GM19240 (cell line): ENCODE measurements at regions not wholly inside any gene's neighbourhood (a gene's known extent, or its start where the extent isn't known, plus 50 kb on each side); places are given as distances from the start of the nearest gene placed in this dataset.
"Not testable (repeated sequence)": the region's sequence is repeated elsewhere in the genome, so short reads cannot be mapped to it uniquely, and the experiment has no call there.

Experiments
- DNase-seq: peaks from one replicate; pipeline ENCODE4 v3.0.0; 2011; ENCODE audit warnings: low spot score; ENCODE audit not compliant: insufficient read length

DNA sequence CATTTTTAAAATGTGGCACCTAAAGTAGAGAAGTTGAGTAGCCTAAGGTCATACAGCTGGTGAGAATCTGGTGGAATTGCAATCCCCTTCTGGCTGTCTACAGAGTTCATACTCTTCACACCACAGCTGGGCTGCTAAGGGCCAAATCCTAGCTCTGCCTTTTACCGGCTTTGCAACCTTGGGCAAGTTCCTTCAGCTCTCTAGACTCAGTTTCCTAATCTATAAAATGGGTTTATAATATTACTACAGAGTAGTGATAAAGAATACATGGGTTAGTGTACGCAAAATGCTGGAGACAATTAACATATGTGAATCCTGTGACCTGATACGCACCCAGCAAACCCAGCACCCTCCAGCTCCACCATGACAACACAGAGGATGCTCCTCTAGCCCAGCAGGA, 298.2 kb upstream of the MAF start:
- no peak for DNase-seq

DNA sequence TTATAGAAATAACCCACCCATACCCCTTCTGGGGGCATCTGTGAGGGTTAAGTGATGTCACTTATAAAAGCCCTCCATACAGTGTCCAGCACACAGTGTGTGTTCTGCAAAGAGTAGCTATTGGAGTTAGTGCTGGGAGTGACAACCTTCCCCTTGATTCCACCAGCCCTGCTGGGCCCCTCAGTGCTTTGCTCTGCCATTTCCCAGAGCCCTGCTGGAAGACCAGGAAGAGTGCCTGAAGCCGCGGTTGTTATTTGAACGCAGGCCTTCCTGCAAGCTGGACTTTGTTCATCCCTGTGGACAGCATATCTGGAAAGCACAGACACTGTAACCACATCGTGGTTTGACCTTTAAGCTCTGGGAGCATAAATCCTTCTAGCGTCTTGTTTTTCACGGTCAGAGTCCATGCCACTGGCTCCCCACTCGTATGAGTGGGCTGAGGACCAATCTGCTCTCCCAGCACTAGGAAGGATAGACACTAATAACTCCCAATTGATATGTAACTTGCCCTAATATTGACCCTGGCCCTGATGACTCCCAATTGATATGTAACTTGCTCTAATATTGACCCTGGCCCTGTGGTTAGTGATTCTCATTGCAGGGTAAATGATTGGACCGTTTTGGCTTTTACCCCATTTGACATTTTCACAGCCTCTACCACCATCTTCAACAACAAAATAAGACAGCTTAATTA, 297.1 kb upstream of the MAF start:
- DNase-seq: no peak

DNA sequence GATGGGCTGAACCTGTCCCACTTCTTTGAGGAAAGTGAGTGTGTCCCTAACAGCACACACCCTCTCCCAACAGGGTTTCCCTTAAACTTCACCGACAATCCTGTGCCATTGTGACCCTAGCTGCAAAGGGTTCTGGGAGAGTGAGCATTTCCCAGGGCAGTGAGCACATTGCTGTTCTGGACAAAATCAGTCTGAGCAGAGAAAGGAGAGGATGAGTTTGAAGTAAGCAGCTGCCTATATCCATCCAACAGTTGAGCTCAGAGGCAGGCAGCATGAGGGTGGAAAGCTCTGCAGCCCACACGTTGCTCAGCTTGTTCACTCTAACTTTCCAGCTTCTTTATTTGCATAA, 296.5 kb upstream of the MAF start:
- DNase-seq: no peak

DNA sequence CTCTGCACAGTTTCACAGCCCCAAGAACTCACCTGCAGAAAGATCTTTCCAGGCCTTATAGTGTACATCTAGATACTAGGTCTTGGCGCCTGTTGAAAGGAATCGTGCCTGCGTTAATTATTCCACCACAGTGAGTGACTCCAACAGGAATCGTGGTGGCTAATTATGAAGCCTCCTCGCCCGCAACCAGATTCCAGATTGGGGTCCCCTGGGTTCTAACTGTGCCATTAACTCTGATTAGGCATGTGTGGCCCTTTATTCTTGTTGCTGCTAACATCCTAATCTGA, 295.3 kb upstream of the MAF start:
- DNase-seq: no peak

DNA sequence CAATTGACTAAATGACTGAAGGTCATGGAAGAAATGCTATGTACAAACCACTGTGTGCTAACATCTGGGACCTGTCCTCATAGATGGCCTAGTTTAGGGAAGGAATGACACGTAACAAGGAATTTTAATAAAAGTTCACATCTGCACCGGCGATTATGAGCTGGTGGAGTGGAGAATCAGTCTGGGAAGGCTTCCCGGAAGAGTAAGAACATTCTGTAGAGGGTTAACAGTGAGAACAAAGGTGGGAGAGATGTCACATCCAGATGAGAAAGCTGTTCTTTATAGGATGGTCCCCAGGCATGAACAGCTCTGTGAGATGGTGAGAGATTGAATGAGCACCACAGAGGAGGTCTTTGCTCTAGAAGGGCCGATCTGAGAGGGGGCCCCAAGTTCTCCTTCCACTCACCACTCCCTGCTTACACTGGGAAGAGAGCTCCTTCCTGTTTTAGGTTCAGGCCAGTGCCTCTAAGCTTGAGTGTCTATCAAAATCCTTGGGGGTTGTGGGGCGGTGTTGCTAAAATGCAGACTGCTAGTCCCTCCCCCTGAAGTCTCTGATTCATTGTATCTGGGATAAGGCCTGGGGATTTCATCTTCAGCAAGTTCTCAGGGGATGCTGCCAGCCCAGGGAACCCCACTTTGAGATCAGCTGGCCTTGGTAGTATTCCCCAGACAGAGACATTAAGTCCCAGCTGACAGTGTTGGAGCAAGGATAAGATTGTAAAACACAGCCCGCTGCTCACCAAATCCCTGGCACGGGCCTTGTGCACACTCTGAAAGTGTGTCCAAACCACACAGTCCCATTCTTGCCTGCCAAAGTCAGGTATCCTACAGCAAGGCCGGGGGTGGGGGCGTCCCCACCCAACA, 294.7 kb upstream of the MAF start:
- DNase-seq: no peak

DNA sequence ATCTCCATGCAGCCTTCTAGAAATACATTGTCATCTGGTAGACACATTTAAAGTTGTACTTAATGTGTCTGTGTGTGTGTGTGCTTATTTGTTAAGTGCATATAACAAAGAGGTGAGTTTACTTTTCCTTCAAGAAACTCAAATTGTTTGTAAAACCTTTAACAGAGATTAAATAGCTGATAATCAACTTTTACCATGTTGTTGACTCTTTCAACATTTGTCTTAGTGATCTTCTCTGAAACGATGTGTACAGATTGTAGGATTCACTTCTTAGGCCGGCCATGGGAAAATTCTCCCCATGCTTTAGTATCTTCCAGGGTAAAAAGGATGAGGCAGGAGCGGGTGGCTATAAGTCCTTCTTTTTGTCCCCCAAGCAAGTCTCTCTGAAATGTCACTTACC, 292.9 kb upstream of the MAF start:
- DNase-seq: no peak

DNA sequence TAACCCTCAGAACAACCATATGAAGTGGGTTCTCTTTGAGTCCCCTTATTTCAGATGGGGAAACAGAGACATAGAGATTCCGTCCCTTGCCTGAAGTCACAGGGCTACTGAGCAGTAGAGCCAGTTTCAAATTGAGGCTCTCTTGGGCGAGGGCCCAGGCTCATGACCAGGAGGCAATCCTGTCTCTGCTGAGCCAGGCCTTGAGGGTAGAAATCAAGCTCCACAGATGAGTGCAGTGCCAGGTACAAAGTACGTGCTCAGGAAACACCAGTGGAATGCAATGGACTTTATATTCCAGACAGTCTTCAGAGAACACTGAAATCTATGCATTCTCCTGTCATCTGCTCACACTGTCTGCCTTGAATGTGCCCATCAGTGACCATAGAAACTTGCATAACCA, 291.7 kb upstream of the MAF start:
- DNase-seq: no peak

DNA sequence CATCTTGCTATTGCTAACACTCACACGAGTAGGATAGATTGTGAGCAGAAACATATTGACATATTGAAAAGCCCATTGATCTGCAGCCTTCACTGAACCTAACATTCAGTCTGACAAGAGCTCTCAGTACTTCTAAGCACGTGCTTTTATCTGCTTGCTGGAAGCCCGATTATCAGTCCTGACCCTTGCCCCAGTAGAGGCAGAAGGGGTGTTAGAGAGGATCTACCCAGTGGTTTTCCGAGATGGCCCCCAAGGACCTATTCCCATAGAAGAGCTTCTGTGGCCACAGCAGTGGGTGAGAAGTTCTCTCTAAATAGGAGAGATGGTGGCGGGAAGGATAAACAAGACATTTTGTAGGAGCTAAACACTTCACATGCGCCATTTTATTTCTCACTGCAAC, 290.9 kb upstream of the MAF start:
- DNase-seq: no peak

DNA sequence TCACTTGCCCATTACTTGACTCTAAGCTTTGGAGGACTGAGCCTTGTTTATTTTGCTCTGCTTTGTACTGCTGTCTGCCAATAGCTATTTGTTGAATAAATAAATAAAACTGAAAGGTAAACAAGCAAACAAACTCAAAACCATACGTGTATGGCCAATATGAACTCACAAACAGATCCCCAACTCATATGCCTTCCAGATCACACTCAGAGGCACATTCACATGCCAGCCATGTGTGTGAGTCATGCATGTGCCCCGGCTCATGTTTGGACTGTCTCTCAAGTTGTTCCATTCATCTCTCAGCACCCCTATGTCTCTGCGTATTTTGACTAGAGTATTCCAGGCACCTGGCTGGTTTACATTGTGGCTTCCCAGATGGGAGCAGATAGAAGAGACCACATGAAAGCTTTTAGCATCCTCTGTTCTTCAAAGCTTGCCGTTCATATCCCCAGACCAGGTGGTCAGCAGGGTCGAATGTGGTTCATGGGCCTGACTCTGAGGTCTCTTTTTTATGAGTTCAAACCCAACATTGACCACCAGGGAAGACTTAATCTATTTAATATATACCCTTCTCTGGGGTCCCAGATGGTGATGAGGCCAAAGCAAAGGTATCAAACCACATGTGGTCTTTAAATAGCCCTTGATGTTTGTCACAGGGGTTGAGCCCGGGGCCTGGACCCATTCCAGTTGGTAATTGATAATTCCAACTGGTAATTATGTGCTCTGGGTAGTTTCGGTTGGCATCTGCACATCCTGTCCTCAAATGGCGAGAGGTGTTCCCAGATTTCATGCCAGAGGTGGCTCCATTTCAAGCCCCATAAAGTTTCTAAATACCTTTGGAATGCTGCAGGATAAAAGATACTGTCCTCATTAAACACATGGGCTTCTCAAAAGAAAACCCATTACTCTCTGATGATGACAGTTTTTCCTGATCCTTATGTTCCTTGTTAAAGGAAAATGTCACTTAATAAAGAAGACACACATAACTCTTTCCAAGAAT, 287.3 kb upstream of the MAF start:
- no peak for DNase-seq

DNA sequence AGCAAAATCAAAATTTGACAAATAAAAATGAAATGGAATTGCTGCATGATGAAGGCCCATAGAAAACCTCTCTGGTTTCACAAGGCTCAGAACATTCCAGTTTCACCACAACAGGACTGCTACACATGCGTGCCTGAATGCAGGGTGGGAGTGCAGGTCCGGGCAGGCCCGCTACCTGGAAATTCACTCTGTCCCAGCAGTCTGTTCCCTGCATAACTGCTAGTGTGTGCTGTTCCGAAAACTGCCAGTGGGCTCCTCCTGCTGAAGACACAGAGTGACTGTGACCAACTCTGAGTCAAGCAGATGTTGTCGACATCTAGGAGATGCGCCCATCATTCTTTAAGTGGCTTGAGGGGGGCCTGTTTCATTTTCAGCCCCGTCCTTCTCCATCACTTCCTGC, 284.8 kb upstream of the MAF start:
- DNase-seq: no peak

DNA sequence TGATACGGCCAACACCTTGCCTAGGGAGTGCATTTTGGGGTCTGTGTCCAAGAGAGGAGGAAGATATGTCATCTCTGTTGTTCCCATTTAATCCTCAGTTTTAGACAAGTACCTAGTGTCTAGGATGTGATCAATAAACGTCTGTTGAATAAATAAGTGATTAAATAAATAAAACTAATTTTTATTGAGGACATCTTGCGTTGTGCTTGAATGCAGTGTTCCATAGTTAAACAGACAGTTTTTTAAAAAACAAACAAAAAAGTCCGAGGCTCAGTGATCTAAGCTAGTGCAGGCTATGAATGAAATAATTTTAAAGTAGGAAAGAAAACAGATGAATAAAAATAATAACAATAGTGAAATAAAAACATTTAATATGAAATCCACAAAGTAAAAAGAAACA, 283.0 kb upstream of the MAF start:
- no peak for DNase-seq

DNA sequence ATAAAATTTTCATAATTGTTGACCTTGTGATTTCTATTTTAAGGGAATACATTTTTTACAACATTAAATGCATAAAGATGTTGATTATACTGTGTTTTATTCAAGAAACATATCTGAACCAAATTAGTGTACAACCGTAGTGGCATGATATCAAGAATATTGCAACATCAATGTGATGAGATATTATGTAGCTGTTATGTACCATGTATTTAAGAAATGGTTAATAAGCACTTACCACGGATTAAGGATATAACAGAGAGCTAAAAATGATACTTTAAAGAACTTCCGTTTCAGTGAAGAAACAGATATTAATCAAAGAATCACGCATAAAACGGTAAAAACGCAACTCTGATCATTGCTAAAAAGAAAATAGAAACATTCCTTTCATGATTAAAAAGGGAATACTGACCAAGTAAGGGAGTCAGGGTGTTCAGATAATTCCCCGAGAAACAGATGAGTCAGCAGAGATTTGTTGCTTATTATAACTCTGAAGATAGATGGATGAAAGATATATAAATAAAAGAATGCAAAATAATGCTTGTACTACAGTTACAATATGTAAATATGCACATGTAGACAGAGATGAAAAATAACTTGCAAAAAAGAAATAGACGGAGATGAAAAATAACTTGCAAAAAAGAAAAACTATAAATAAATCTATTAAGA, 281.9 kb upstream of the MAF start:
- DNase-seq: no peak

DNA sequence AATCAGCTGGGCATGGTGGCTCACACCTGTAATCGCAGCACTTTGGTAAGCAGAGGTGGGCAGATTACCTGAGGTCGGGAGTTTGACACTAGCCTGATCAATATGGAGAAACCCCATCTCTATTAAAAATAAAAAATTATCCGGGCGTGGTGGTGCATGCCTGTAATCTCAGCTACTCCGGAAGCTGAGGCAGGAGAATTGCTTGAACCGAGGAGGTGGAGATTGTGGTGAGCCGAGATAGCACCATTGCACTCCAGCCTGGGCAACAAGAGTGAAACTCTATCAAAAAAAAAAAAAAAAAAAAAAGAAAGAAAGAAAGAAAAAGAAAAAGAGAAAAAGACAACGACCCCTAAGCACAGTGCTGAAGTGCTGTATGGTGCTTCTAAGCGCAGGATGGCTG, 280.6 kb upstream of the MAF start:
- DNase-seq: not testable (repeated sequence)

DNA sequence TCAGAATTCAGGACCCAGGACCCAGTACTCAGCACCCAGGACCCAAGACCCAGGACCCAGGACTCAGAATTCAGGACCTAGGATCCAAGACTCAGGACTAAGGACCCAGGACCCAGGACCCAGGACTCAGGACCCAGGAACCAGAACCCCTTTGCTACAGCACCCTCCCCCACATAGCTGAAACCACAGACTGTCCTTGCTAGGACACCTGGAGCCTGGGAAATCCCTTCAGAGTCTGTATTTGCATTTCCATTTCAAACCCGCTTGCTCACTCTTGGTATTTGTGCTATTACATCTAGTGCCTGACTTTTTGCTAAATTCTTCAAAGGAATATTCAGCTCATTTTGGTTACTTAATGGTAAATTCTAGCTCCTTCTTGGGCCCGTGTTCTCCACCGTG, 275.8 kb upstream of the MAF start:
- DNase-seq: no peak

DNA sequence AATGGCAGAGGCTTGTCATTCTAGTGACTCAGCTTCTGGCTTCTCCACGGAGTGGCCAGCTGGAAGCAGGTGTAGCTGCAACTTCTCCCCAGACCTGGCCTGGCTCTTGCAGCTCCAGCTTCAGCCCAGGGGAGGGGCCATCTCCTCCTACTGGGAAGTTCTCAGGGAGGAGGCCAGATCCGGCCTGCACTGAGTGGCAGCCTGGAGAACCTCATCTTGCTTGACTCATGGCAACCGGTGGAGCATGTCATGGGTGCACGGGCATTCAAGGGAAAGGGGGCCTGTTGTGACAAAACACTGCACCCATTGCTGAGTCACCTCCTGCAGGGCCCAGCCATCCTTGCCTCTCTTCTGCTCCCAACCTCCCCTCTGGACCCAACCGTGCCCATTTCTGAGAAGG, 273.9 kb upstream of the MAF start:
- DNase-seq: no peak

DNA sequence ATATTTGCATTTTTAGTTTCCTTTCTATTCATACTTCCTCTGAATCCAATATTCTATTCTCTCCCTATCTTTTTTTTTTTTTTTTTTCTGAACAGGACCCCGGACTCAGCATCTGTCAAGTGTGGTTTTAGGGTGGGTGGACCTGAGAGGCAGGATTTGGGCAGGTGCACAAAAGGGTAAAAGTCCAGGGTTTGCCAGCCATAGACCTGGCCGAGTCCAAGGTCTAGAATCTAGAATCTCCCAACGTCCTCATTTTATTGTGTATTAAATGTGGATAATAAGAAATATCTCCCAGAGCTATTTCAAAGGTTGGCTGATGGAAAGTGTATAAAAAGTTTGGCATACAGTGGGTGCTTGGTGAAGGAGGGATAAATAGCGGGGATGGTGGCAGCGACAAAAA, 273.3 kb upstream of the MAF start:
- no peak for DNase-seq

DNA sequence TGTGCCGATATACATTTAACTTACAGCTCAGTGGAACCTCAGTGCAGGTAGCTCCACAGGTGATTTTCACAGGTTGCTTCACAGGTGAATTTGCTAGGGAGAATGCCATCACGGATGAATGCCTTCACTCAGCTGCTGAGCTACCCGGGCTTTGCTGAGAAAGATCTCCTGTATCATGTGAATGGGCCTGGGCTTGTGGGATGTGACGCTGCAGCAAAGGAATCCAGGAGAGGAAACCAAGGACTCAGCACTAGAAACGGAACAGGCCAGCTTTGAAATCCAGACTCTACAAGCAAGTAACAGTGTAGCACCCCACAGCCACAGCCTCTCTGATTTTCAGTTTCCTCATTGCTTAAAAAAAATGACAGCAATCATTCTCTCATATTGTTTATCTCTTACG, 271.4 kb upstream of the MAF start:
- DNase-seq: no peak

DNA sequence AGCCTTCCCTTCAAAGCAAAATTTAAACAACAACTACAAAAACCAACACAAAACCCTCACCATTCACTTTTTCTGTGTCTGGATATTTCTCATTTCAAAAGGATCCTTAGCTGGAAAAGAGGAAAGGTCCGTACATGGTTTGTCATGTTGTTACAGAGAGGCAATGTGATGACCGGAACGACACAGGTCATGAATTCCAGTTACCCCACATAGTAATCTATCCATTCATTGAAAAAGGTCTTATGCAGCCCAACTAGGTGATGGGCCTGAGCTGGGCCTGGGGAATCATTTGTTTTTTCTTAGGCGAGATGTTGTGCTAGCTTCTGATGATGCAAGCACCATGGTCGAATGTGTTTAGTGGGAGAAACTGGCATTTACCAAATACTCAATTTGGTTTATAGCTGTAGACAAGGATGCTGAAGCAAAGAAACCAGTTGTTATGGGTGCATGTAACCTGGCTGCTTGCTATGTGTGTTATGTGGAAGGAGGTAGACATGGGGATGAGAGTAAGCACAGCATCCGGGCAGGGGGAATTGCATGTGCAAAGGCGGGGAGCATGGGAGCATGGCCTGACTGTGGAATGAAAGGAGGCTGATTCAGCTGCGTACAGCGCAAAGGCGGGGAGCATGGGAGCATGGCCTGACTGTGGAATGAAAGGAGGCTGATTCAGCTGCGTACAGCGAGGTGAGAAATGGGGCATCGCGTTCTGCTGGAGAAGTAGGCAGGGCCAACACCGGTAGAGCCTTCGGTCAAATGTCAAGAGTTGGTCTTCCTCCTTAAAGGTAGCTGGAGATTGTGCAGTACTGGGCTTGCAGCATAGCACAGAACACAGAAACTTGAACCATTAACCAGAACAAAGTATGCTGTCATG, 269.7 kb upstream of the MAF start:
- no peak for DNase-seq

DNA sequence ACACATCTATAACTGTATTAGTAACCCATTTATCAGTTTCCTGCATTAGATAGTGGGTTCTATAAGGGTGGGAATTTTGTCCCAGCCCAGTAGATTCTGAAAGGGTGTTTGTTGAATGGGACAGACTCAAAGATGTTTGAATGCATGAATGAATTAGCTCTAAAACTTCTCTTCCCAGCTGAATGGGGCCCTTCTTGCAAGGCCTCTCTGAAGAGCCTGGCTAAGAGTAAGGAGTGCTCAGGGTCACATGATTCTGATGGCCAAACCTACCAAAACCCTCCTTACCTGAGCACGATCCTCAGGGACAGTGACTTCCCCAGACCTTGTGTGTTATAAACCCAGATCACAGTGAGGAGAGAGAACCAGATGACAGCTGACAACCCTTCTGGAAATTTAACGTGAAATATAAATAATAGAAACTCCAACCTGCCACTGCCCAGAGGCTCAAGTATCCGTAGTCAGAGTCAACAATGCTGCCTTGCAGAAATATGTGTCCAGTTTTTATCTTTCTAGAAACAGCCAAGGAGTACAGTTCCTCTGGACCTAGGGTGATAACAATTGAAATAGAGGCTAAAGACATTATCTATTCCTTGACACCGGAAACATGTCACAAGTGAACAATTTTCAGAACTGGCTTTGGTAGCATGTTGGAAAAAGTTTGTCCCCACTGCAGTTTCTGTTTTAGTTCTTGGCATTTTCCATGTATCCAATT, 268.9 kb upstream of the MAF start:
- DNase-seq: no peak

DNA sequence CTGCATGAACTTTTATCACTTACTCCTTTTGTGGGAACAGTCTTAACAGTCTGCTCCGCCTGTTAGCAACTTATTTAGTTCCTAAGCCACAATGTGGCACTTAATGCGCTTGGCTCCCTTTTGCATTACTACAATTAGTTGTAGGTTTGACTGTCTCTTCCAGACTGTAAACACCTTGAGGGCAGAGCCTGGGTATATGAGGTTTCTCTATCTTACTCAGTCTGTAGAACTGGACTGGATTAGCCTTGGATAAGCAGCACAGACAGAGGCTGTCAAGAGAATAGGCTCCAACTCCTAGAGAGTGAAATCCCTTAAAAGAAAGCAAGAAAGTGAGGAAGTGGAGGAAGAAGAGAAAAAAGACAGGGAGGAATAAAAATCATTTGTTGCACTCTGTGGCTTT, 268.3 kb upstream of the MAF start:
- no peak for DNase-seq
